ENCODE measurements at regions not wholly inside any gene's neighbourhood (a gene's known extent, or its start where the extent isn't known, plus 50 kb on each side); places are given as distances from the start of the nearest gene placed in this dataset.

DNA sequence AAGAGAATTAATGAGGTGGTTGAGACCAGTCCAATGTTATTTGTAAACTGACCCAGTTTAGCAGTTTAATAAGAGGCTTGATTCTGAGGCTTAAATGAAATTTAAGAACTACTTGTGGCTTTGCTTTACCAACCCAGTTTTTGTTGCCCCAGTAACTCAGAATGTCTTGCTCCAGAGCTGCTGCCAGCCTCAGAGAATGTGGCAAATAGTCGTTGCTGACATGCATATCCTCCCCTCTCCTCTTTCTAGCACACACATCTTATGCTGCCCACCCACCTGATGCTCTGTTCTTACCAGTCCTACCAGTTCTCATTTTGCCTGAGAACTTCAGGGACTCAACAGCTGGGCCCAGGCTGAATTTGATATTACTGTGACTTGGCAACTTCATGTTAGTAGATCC lies 92.4 kb upstream of the TSC22D2 start:
- no peaks in the 10 kb centered on the region for H3K79me2 ChIP-seq (ENCODE audit: insufficient read depth, low read depth)
- no peak overlapping the region for H3K4me3 ChIP-seq (IDR thresholded peaks at IDR 0.05; ENCODE audit: insufficient read depth, low read depth, low read length)
- H2AFZ ChIP-seq (ENCODE audit: low read depth), result no peak overlapping the region
- H3K36me3 ChIP-seq (ENCODE audit: insufficient read depth), result no peaks in the 10 kb centered on the region
- H3K27me3 ChIP-seq (ENCODE audit: insufficient read depth, low read depth), result no peaks in the 10 kb centered on the region
- no peak overlapping the region for H3K4me2 ChIP-seq
- no peak overlapping the region for H3K9ac ChIP-seq
- no peaks in the 10 kb centered on the region for H4K20me1 ChIP-seq (ENCODE audit: insufficient read depth)
- no peak overlapping the region for H3K27ac ChIP-seq
- TF ChIP-seq, protein P1, sequence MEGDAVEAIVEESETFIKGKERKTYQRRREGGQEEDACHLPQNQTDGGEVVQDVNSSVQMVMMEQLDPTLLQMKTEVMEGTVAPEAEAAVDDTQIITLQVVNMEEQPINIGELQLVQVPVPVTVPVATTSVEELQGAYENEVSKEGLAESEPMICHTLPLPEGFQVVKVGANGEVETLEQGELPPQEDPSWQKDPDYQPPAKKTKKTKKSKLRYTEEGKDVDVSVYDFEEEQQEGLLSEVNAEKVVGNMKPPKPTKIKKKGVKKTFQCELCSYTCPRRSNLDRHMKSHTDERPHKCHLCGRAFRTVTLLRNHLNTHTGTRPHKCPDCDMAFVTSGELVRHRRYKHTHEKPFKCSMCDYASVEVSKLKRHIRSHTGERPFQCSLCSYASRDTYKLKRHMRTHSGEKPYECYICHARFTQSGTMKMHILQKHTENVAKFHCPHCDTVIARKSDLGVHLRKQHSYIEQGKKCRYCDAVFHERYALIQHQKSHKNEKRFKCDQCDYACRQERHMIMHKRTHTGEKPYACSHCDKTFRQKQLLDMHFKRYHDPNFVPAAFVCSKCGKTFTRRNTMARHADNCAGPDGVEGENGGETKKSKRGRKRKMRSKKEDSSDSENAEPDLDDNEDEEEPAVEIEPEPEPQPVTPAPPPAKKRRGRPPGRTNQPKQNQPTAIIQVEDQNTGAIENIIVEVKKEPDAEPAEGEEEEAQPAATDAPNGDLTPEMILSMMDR (conservative IDR thresholded peaks at IDR 0.05; ENCODE audit: low read depth, low read length), result no peak
- H3K4me1 ChIP-seq (ENCODE audit: low read depth, poor library complexity, severe bottlenecking), result peaks cover 3% of the 10 kb centered on the region

DNA sequence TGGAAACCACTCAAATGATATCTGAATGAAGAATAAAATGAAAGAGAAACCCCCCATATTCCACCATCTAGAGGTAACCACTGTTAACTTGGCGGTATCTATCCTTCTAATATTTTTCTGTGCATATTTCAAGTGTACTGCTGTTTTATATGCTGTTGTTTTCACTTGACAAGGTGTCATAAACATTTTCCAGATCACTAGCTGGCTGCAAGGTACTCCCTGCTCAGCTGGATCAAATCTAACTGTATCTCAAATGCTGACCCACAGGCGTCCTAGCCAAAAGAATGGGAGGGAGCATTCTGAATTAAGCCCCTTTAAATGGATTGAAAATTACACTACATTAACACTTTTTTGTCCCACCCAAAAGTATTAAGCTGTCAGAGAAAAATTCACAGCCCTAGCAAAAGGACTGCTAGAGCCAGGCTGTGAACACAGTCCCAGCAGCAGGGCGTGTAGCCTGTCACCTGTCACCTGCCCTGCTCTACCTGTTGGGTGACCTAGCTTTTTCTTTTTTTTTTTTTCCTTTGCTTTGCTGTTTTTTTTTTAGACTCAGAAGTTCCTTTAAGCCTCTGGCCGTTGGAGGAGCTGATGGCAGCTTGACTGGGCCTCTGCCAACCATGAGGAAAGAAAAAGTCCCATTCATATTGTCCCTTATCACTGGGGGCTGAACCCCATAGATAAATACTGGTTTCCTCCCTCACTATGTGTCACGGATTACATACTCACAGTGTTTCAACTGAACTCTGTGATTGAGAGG lies 93.7 kb upstream of the TSC22D2 start:
- Histone ChIP-seq H3K79me2 (ENCODE audit: insufficient read depth, low read depth) (no peaks in the 10 kb centered on the region), H3K4me2 (no peak overlapping the region), H3K9ac (no peak overlapping the region), H3K4me3 (IDR thresholded peaks at IDR 0.05; ENCODE audit: insufficient read depth, low read depth, low read length) (no peak overlapping the region), H4K20me1 (ENCODE audit: insufficient read depth) (no peaks in the 10 kb centered on the region), H3K4me1 (ENCODE audit: low read depth, poor library complexity, severe bottlenecking) (peaks cover 3% of the 10 kb centered on the region), H2AFZ (ENCODE audit: low read depth) (no peak overlapping the region), H3K27me3 (ENCODE audit: insufficient read depth, low read depth) (no peaks in the 10 kb centered on the region), H3K27ac (no peak overlapping the region), H3K36me3 (ENCODE audit: insufficient read depth) (no peaks in the 10 kb centered on the region)
- TF ChIP-seq, protein P1 (conservative IDR thresholded peaks at IDR 0.05; ENCODE audit: low read depth, low read length), result no peak

DNA sequence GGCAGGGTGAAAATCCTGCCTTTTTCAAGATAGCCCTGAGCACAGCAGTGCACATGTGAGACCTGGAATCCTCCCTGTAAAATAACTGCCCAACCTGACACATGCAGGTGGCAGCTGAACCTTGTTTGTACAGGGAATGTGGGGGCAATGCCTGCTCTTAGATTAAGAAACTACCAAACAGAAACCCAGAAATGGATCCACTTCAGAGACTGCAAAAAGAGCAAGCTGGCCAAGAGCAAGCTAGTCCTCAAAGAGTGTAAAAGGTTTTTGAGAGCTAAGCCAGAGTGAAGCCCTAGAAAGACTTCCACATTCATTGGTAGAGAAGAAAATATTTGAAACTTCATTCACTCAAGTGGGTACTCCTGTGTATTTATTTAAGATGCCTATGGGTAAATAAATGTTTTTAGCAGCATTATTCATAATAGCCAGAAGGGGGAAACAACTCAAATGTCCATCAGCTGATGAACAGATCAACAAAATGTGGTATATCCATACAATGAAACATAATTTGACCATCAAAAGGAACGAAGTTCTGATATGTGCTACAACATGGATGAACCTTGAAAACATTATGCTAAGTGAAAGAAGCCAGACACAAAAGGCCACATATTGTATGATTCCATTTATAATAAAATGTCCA lies 96.0 kb upstream of the TSC22D2 start:
- Histone ChIP-seq H3K9ac (no peak overlapping the region), H3K4me2 (no peak overlapping the region), H3K27ac (no peak overlapping the region), H3K27me3 (ENCODE audit: insufficient read depth, low read depth) (no peaks in the 10 kb centered on the region), H3K4me1 (ENCODE audit: low read depth, poor library complexity, severe bottlenecking) (peaks cover 3% of the 10 kb centered on the region), H2AFZ (ENCODE audit: low read depth) (no peak overlapping the region), H4K20me1 (ENCODE audit: insufficient read depth) (no peaks in the 10 kb centered on the region), H3K36me3 (ENCODE audit: insufficient read depth) (no peaks in the 10 kb centered on the region), H3K79me2 (ENCODE audit: insufficient read depth, low read depth) (no peaks in the 10 kb centered on the region), H3K4me3 (IDR thresholded peaks at IDR 0.05; ENCODE audit: insufficient read depth, low read depth, low read length) (no peak overlapping the region)
- TF ChIP-seq, protein P1 (conservative IDR thresholded peaks at IDR 0.05; ENCODE audit: low read depth, low read length), result no peak

DNA sequence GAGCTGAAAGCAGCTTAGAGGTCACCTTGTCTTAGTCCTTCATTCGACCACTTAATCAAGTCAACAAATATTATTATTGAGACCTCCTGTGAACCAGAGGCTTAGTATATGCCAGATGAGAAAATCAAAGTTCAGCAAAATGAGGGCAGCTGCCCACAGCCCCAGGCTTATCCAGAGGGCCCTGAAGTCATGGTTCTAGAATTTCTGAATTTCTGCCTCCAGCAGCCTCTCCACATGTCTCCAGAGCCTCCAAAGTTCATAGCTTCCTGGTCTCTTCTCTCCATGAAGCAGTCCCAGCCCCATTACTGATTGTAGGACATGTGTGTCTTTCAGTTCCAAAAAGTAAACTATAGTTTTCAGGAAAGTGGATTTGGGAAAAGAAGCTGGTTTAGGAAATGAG lies 96.9 kb upstream of the TSC22D2 start:
- Histone ChIP-seq H3K79me2 (ENCODE audit: insufficient read depth, low read depth) (no peaks in the 10 kb centered on the region), H3K9ac (no peak overlapping the region), H4K20me1 (ENCODE audit: insufficient read depth) (no peaks in the 10 kb centered on the region), H3K27ac (no peak overlapping the region), H3K36me3 (ENCODE audit: insufficient read depth) (no peaks in the 10 kb centered on the region), H3K4me1 (ENCODE audit: low read depth, poor library complexity, severe bottlenecking) (peaks cover 3% of the 10 kb centered on the region), H3K27me3 (ENCODE audit: insufficient read depth, low read depth) (no peaks in the 10 kb centered on the region), H3K4me3 (IDR thresholded peaks at IDR 0.05; ENCODE audit: insufficient read depth, low read depth, low read length) (no peak overlapping the region), H3K4me2 (no peak overlapping the region), H2AFZ (ENCODE audit: low read depth) (no peak overlapping the region)
- TF ChIP-seq, protein P1 (conservative IDR thresholded peaks at IDR 0.05; ENCODE audit: low read depth, low read length), result no peak

All from KMS-11 (cell line).